ENCODE measurements at regions not wholly inside any gene's neighbourhood (a gene's known extent, or its start where the extent isn't known, plus 50 kb on each side); places are given as distances from the start of the nearest gene placed in this dataset.

DNA sequence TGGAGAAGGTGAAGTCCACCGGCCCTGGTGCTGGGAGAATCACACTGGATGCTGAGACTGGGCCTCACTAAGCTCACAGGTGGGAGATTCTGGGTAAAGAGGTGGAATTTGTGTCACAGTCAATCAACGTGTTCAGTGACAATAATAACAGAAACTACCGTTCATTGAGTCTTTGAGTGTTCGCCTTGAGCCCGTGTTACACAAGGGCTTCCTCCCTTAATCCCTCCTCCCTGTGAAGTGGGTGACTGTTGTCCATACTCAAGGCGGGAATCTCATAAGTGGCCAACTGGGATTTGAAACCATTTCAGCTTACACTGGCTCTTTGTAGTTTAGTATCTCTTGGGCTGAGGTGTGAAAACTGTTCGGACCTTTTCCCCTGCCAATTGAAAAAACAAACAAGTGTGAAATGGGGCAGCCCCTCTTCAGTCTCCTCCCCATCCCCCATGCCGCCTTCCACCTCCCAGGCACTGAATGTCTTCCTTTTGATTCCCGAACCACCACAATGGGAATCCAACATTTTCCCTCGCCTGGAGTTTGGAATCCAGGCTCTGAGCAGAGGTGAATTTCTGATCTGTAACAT lies 502.4 kb downstream of the MIAT start:
- Histone ChIP-seq H3K4me1 (no peaks in the 10 kb centered on the region), H3K27ac (replicated peaks) (no peak overlapping the region), H3K9me3 (replicated peaks) (no peaks in the 10 kb centered on the region), H3K36me3 (no peaks in the 10 kb centered on the region), H3K27me3 (ENCODE audit: low read depth) (peaks cover 93% of the 10 kb centered on the region), H3K4me3 (no peak overlapping the region)
- TF ChIP-seq, protein P1, sequence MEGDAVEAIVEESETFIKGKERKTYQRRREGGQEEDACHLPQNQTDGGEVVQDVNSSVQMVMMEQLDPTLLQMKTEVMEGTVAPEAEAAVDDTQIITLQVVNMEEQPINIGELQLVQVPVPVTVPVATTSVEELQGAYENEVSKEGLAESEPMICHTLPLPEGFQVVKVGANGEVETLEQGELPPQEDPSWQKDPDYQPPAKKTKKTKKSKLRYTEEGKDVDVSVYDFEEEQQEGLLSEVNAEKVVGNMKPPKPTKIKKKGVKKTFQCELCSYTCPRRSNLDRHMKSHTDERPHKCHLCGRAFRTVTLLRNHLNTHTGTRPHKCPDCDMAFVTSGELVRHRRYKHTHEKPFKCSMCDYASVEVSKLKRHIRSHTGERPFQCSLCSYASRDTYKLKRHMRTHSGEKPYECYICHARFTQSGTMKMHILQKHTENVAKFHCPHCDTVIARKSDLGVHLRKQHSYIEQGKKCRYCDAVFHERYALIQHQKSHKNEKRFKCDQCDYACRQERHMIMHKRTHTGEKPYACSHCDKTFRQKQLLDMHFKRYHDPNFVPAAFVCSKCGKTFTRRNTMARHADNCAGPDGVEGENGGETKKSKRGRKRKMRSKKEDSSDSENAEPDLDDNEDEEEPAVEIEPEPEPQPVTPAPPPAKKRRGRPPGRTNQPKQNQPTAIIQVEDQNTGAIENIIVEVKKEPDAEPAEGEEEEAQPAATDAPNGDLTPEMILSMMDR (IDR thresholded peaks at IDR 0.05; ENCODE audit: borderline replicate concordance): no peak
- intact Hi-C loops (cut with micrococcal nuclease): no loop called here
- no peak for DNase-seq

DNA sequence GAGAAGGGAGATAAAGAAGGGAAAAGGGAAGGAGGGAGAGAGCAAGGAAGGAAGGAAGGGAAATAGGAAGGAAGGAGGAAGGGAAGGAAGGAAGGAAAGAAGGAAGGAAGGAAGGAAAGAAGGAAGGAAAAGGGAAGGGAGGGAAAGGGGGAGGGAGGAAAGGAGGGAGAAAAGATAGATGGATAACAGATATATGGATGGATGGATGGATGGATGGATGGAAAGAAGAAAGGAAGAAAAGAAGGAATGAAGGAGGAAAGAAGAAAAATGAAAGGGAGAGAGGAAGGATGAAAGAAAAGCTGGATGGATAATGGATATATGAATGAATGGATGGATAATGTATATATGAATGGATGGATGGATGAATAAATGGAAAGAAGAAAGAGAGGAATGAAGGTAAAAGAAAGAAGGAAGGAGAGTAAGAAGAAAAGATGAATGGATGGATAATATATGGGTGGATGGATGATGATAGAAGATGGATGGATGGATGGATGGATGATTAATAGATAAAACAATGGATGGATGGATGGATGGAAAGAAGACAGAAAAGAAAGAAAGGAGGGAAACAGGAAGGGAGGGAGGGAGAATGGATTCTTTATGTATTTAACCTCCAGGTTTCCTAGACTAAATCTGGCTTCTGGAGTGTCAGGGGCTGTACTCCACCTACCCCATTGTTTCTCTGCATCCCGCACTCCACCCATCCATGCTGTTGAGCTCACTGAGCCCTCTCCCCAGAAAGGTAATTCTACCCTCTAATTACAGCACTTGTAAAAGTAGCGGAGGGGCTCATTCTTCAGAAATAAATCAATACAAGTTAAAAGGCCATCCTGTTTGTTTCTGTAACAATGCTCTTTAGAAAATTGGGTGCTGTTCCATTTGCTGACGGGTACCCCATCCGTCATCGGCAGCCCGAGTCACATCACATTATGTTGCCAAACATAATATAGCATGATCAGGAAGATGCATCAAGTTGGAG lies 506.1 kb downstream of the MIAT start:
- no peak for DNase-seq
- no peak overlapping the region for H3K27ac ChIP-seq (replicated peaks)
- intact Hi-C loops (cut with micrococcal nuclease): no loop called here
- TF ChIP-seq, protein P1 (IDR thresholded peaks at IDR 0.05; ENCODE audit: borderline replicate concordance): no peak
- H3K9me3 ChIP-seq (replicated peaks): no peaks in the 10 kb centered on the region
- H3K4me3 ChIP-seq: no peak overlapping the region
- no peaks in the 10 kb centered on the region for H3K4me1 ChIP-seq
- no peaks in the 10 kb centered on the region for H3K36me3 ChIP-seq
- peaks cover 93% of the 10 kb centered on the region for H3K27me3 ChIP-seq (ENCODE audit: low read depth)

DNA sequence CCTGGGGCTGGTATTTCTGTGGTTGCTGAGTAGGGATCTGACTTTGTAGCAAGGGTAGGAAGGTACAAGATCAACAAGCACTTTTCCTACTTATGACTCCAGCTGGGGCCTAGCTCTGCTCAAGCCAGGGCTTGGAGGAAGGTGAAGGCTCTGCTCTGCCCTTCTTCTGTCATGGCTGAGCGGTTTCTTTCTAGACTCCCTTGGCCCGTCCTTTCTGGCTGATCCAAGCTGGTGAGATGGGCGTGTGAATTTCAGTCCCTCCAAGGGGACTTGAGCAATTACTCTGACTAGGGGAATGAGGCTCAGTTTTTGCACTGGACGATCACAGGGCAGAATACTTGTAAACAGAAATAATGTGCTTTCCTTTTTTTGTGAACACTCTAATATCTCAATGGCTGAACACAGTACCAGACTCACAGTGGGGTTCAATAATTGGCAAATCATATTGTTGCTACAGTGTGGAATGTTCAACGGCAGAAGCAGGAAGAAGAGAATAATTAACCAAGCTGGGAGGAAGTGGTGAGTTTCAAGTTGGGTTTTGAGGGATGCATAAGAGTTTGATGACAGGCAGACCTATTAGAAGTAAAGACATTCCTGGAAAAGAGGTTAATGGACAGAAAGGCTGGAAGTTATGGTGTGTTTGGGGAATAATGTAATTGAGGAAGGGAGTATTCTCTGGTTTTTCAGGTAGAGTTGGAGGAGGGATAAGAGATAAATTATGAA lies 507.6 kb downstream of the MIAT start:
- Histone ChIP-seq H3K36me3 (no peaks in the 10 kb centered on the region), H3K9me3 (replicated peaks) (no peaks in the 10 kb centered on the region), H3K4me1 (no peaks in the 10 kb centered on the region), H3K27ac (replicated peaks) (no peak overlapping the region), H3K27me3 (ENCODE audit: low read depth) (peaks cover 90% of the 10 kb centered on the region), H3K4me3 (no peak overlapping the region)
- intact Hi-C loops (cut with micrococcal nuclease): no loop called here
- TF ChIP-seq, protein P1 (IDR thresholded peaks at IDR 0.05; ENCODE audit: borderline replicate concordance): no peak
- no peak for DNase-seq

DNA sequence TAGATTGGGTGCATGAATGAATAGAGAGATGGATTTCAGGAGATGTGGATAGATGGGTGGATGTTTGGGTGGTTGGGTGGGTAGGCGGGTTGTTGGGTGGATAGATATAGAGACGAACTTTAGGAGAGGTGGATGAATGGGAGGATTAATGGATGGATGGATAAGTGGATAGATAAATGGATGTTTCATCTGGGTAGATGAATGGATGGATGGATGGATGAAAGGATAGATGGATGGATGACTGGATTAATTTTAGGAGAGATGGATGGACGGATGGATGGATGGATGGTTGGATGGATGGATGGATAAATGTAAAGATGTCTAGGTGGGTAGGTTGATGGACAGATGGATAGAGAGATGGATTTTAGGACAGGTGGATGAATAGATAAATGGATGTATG lies 511.3 kb downstream of the MIAT start:
- Histone ChIP-seq H3K36me3 (no peaks in the 10 kb centered on the region), H3K27me3 (ENCODE audit: low read depth) (peaks cover 80% of the 10 kb centered on the region), H3K4me1 (no peaks in the 10 kb centered on the region), H3K9me3 (replicated peaks) (no peaks in the 10 kb centered on the region), H3K27ac (replicated peaks) (no peak overlapping the region), H3K4me3 (no peak overlapping the region)
- TF ChIP-seq, protein P1 (IDR thresholded peaks at IDR 0.05; ENCODE audit: borderline replicate concordance): no peak
- intact Hi-C loops (cut with micrococcal nuclease): no loop called here
- DNase-seq: no peak

DNA sequence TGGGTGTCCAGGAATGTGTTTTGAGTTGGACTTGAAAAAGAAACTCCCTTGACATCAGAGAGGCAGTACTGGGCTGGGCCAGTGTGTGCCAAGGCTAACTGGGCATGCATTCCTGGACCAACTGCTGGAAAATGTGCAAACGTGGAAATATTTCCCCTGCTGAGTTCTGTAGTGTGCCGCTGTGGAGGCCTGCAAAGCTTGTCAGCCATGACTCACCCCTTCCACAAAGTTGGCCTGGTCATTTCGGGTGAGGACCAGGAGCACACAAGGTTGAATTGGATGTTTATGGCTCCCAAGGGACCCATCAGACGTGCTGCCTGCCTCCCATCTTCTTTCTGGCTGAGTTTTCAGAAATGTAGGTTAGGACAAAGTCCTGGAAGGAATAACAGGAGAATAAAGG lies 513.1 kb downstream of the MIAT start:
- peaks cover 81% of the 10 kb centered on the region for H3K27me3 ChIP-seq (ENCODE audit: low read depth)
- TF ChIP-seq, protein P1 (IDR thresholded peaks at IDR 0.05; ENCODE audit: borderline replicate concordance): no peak
- DNase-seq: no peak
- intact Hi-C loops (cut with micrococcal nuclease): no loop called here
- H3K9me3 ChIP-seq (replicated peaks): no peaks in the 10 kb centered on the region
- no peaks in the 10 kb centered on the region for H3K4me1 ChIP-seq
- no peaks in the 10 kb centered on the region for H3K36me3 ChIP-seq
- H3K27ac ChIP-seq (replicated peaks): no peak overlapping the region
- no peak overlapping the region for H3K4me3 ChIP-seq

Data from left ventricle myocardium inferior (tissue), 1 donor.